ENCODE measurements at regions not wholly inside any gene's neighbourhood (a gene's known extent, or its start where the extent isn't known, plus 50 kb on each side); places are given as distances from the start of the nearest gene placed in this dataset.

GRCh38 chr12:90339837-90340236 is 615.1 kb downstream of the CCER1 start:
- H3K27ac ChIP-seq (ENCODE audit: low read depth in 1 of 2, low read length in 2 of 2): no peak overlapping the region
- DNase-seq (ENCODE audit: low spot score): no peak
- H3K36me3 ChIP-seq (ENCODE audit: control insufficient read depth in 4 of 4, insufficient read depth in 3 of 4, low read depth in 1 of 4, low read length in 3 of 4): no peaks in the 10 kb centered on the region
- H3K27me3 ChIP-seq (ENCODE audit: control insufficient read depth in 4 of 4, insufficient read depth in 4 of 4, low read length in 3 of 4): no peaks in the 10 kb centered on the region
- WGBS: 81% methylated on average over 4 of the region's 4 CpGs
- TF ChIP-seq REST (IDR thresholded peaks at IDR 0.05) (no peak), YY1 (IDR thresholded peaks at IDR 0.05) (no peak), GABPA (IDR thresholded peaks at IDR 0.05 in 1 of 2, conservative IDR thresholded peaks at IDR 0.05 in 1 of 2) (no peak), CTCF (IDR thresholded peaks at IDR 0.05; ENCODE audit: low read depth, low read length, missing input control) (no peak), TAF1 (conservative IDR thresholded peaks at IDR 0.05) (no peak), SP1 (IDR thresholded peaks at IDR 0.05) (no peak), ZBTB33 (IDR thresholded peaks at IDR 0.05) (no peak), MAX (IDR thresholded peaks at IDR 0.05) (no peak), EGR1 (IDR thresholded peaks at IDR 0.05; ENCODE audit: low read depth in 2 of 2) (no peak), FOXA1 (IDR thresholded peaks at IDR 0.05) (no peak), HNF4G (IDR thresholded peaks at IDR 0.05) (no peak), ATF3 (IDR thresholded peaks at IDR 0.05) (no peak), HNF4A (conservative IDR thresholded peaks at IDR 0.05) (no peak), RXRA (IDR thresholded peaks at IDR 0.05) (no peak), FOXA2 (IDR thresholded peaks at IDR 0.05) (no peak), NR2F2 (IDR thresholded peaks at IDR 0.05) (no peak), RAD21 (IDR thresholded peaks at IDR 0.05) (no peak), JUND (IDR thresholded peaks at IDR 0.05) (no peak)
- H3K4me3 ChIP-seq (ENCODE audit: low read depth in 1 of 3, low read length in 3 of 3): no peak overlapping the region
- H3K9me3 ChIP-seq (ENCODE audit: control insufficient read depth in 4 of 4, low read length in 3 of 4): no peaks in the 10 kb centered on the region
- no peak overlapping the region for H3K9ac ChIP-seq (ENCODE audit: low read depth in 1 of 2, low read length in 2 of 2)
- no peaks in the 10 kb centered on the region for H3K4me1 ChIP-seq (ENCODE audit: control insufficient read depth in 4 of 4, insufficient read depth in 4 of 4, low read length in 3 of 4)
